ENCODE measurements at regions not wholly inside any gene's neighbourhood (a gene's known extent, or its start where the extent isn't known, plus 50 kb on each side); places are given as distances from the start of the nearest gene placed in this dataset.

- Histone ChIP-seq H3K36me3 (ENCODE audit: control insufficient read depth, insufficient read depth, low read length) (no peaks in the 10 kb centered on the region), H3K4me2 (ENCODE audit: insufficient read depth, low read length) (no peak overlapping the region), H3K9me3 (replicated peaks; ENCODE audit: control insufficient read depth, insufficient read depth, low read depth, low read length) (no peaks in the 10 kb centered on the region), H4K20me1 (replicated peaks; ENCODE audit: control insufficient read depth, insufficient read depth, low read length) (no peaks in the 10 kb centered on the region), H3K27ac (ENCODE audit: extremely low read depth, low read depth, low read length) (no peak overlapping the region), H2AFZ (ENCODE audit: low read depth, low read length) (no peak overlapping the region), H3K79me2 (ENCODE audit: control insufficient read depth, insufficient read depth, low read length) (no peaks in the 10 kb centered on the region), H3K27me3 (ENCODE audit: control insufficient read depth in 2 of 2, insufficient read depth in 2 of 2, low read length in 2 of 2) (no peaks in the 10 kb centered on the region), H3K9ac (ENCODE audit: insufficient read depth in 1 of 2, low read depth in 2 of 2, low read length in 2 of 2) (no peak overlapping the region), H3K9me1 (ENCODE audit: control insufficient read depth, insufficient read depth, low read length) (no peaks in the 10 kb centered on the region), H3K4me1 (replicated peaks in 1 of 2; ENCODE audit: control insufficient read depth in 2 of 2, insufficient read depth in 2 of 2, low read length in 2 of 2) (peaks cover 0 to 5% of the 10 kb centered on the region in 2 experiments; a peak in 3 of 5 replicates), H3K4me3 (no peak overlapping the region)
- BruUV-seq (replicated peaks): no TSS peak
- TF ChIP-seq KDM5B (IDR thresholded peaks at IDR 0.05; ENCODE audit: insufficient replicate concordance, low read depth, low read length) (no peak), ZNF592 (IDR thresholded peaks at IDR 0.05) (no peak), RCOR1 (IDR thresholded peaks at IDR 0.05; ENCODE audit: borderline replicate concordance in 1 of 2, low read depth in 2 of 2, low read length in 2 of 2) (no peak), RBM15 (IDR thresholded peaks at IDR 0.05; ENCODE audit: insufficient read depth, low read length) (no peak), DLX4 (CRISPR knock-in tag; IDR thresholded peaks at IDR 0.05) (no peak), TBL1XR1 (IDR thresholded peaks at IDR 0.05; ENCODE audit: low read length in 2 of 2) (no peak), BMI1 (IDR thresholded peaks at IDR 0.05; ENCODE audit: low read length) (no peak), ZFP36 (IDR thresholded peaks at IDR 0.05; ENCODE audit: low read depth, low read length, partially characterized antibody) (no peak), POLR2G (IDR thresholded peaks at IDR 0.05; ENCODE audit: low read depth, low read length) (no peak)
- in situ Hi-C loops (cut with MboI) (no loop called here), intact Hi-C loops (cut with micrococcal nuclease) (no loop called here)
- no peak for DNase-seq (ENCODE audit: extremely low read depth in 1 of 4, low spot score in 3 of 4)
- no peak for FAIRE-seq
- 50% methylated on average over 3 of the region's 7 CpGs for WGBS (ENCODE audit: insufficient coverage, low coverage, missing lambda C conversion rate)
- no peak for ATAC-seq
- ChIA-PET CTCF (ENCODE audit: low intra/inter-chr PET ratio) (no interaction called here), POLR2A (no interaction called here)
Observed at GRCh38 chrX:39514801-39515200, 583.0 kb downstream of the BCOR start.
